HuH-7 (cell line): ENCODE measurements at regions not wholly inside any gene's neighbourhood (a gene's known extent, or its start where the extent isn't known, plus 50 kb on each side); places are given as distances from the start of the nearest gene placed in this dataset.
A peak's percentile ranks its signal among the peaks of the same experiment; 100 is the strongest.

Experiments used
- DNase-seq: peaks from one replicate; pipeline ENCODE4 v3.0.0; 2011; ENCODE audit warnings: low spot score

DNA sequence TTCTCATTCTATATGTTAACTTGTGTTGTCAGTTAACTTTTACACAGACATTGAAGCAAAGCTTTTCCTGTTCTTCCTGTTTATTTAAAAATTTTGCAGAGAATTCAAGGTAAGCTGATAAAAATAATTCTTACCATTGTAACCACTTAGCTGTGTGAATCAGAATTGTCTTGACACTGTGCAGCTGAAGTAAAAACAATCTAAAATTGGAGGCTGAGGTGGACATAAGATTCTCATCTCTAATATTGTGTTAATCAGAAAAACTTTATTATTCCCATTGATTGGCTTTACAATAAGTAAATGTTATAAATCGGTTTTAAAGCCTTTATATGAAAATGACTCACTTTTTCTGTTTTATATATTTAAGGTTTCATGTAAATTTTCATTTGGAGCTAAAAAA lies 240.3 kb upstream of the PLEKHG7 start:
- DNase-seq: no peak

DNA sequence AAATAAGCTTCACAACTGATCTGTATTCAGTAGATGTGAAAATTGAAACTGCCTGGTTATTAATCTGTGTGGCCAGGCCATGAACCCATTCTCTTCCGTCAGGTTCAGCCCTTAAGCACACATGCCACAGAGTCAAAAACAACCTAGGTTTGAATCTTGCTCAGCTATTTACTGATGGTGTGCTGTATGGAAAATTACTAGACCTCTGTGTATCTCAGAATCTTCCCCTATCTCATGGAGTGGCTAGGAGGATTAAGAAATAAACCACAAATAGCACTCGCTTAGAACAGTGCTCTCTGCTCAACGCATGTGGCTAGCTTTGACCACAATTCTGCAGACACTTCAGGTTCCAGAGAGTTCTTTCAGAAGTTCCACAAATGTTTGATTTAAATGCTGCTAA lies 240.7 kb upstream of the PLEKHG7 start:
- DNase-seq: peak; percentile 15

DNA sequence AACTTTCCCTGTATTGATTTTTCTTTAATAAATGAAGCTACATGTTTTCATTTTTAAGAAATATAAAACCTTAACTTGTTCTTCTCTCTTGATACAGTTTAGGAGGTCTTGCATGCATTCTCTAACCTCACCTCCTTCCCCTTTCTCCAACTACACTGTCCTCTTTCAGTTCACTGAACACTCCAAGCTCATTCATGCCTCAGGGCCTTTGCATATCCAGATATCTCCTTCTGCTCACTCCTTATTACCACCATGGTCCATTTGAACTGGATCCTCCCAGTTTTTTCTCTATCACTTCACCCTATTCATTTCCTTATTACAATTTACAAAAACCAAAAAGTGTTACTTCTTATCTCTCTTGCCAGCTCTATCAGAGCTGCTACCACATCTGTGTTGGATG lies 242.9 kb upstream of the PLEKHG7 start:
- DNase-seq: no peak

DNA sequence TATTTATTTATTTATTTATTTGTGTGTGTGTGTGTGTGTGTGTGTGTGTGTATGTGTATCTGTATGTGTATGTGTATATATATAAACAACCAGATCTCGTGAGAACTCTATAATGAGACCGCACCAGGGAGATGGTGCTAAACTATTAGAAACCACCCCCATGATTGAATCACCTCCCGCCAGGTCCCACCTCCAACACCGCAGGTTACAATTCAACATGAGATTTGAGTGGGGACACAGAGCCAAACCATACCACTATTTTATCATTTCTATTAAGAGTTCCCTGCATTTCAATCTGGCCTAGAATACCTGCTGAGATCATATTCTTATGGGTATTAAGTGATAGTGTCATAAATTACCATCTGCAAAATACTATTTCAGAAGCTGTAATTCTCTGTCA lies 243.8 kb upstream of the PLEKHG7 start:
- no peak for DNase-seq

DNA sequence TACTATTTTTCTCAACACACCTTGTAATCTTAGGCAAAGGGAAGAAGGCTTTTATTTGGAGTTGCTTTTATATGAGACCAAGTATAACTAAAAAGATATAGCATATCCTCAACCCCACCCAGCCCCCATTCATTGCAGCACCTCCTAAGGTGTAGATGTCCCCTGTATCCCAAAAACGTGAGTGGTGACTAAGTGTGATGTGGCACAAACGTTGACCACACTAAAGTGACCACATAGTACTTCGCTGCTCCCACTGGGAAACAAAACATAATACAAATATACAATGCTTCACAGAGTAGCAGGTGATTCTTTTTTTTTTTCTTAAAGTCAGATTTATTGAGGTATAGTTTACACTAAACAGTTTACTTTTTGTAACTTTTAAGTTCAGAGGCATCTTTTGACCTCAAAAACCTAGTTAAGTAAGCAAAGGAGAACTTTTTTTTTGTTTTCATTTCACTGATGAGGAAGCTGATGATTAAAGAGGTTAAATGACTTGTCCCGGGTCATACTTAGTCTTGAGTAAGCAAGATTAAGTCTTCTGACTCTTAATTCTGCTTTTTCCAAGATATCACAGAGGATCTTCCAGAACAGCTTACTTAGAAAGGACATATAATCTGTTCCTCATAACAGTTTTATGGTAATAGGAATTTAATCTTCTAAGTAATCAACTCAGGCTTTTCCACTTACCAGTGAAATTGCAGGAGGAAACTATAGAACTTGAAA lies 245.2 kb upstream of the PLEKHG7 start:
- DNase-seq: no peak

DNA sequence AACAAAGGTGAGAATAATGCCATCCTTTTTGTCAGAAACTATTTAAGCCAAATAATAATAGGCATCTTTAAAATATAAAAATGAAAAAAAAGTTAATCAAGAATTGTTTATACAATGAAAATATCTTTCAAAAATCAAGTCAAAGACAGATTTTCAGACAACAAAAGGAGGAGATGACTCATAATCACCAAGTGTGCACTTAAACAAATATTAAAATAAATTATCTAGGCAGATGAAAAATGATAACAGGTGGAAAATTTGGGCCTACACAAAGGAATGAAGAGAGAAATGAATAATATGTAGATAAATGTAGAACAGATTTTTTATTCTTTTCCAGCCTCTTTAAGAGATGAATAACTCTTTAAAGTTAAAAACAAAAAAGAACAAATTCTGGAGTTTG lies 250.0 kb upstream of the PLEKHG7 start:
- DNase-seq: no peak

DNA sequence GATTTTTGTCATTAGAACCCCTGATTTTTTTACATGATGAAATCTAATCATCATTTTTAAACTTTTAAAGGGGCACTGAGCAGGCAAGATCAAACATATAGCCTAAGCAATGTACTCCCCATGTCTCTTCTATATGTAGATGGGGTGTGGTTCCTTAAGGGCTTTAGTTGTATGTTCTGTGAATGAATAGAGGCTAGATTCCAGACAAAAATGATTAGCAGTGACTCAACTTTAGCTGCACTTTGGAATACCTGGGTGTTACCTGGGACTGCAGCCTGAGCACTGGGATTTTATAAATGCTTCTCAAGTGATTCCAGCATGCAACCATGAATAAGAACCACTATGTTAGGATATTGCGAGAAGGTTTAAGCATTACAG lies 256.7 kb upstream of the PLEKHG7 start:
- DNase-seq: no peak

DNA sequence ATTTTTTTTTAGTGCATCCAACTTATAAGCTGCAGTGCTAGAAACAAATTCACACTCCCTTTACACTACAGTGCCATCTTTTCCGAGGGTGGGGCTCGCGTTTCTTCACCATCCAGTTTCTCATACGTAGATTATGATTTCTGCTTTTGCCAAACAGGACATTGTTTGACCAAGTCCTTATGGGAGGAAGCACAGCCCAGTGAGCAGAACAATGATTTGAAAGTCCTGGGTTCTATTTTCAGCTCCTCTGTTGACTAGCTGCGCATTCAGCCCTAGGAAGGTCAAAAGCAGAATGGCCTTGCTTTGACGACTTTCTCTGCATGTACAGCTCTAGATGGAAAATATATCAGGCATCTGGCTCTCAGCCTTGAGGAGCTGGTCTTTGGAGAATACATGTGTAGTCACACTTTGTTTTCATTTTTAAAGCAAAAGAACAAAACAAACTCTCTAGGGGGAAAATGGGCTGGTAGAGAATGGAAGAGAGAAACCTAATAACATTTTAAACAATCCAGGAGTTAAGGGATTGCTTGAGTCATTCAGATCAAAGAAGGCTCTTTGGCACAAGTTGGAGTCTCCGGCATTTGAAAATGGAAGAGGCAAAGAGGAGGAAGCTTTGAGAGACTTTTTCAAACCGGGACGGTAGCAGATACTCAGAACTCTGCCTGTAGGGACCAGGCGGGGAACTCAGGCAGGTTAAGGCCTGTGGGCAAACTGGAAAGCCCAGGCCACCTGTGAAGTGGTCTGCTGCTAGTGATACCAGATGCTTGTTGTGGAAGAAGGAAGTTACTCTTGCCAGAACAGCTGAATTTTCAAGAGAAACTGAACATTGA lies 257.3 kb upstream of the PLEKHG7 start:
- no peak for DNase-seq

DNA sequence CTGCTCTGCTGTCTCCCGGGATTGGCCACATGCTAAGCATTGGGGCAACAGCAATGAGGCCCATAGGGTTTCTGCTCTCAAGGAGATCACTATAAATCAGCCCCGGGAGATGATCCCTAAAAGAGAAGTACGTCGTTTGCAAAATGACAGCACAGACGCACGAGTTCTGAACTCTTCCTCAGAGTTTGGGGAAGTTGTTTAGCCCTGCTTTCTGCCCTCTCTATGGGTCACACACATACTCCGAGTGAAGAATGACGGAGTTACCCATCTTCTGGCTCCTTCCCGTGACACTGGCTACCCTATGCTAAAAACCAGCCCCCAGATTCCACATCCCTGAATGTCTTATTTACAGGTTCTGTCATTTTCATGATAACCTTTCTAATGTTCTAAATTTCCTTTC lies 258.0 kb upstream of the PLEKHG7 start:
- no peak for DNase-seq

DNA sequence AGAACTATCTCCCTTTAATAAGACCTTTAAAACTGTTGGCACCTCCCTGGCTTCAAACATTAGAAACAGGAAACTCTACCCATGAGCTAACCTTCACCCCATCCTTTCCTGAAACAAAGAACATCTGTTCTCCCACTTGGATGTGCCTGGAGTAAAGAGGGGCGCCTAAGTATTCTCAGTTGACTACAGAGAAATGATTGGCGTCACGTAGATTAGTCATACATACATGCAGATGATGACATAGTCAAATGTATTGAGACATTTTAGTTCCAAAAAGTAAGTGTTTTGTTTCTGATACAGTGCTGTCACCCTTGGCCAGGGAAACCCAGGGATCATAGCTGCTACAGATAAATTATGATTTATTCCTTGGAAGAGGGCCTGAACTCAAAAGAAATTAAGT lies 260.0 kb upstream of the PLEKHG7 start:
- no peak for DNase-seq

DNA sequence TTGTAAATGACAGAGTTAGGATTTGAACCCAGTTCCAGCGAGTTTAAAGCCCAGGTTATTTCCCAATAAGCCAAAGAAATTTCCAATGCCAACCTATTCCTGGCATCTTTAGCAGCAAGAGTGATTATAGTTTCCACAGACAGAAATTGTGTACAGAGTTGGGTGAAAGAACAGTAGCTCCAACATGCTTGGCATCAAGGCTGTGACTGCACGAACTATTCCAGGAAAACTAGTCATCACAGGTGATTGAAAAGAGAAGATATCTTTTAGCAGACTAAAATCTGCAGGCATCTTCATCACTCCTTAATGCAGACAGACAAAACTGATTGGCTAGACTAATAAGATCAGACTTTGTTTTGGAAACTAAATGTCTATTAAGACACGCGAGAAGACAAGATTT lies 262.7 kb upstream of the PLEKHG7 start:
- DNase-seq: no peak

DNA sequence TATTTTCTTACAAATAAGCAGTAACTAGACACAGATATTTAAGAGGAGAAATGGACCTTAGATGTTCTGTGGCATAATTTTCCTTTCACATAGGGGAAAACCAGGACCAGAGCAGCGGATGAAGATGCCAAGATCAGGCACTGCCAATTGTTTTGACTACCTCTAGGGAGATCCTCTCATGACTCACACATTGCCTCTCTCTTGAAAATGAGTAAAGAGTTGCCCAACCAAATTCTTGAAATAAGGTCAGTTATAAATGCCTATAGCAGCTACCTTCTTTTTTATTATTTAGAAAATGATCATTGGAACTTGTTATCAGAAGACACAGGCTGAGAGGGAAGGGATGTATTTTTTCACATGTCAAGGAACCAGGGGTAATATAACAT lies 263.4 kb upstream of the PLEKHG7 start:
- DNase-seq: no peak

DNA sequence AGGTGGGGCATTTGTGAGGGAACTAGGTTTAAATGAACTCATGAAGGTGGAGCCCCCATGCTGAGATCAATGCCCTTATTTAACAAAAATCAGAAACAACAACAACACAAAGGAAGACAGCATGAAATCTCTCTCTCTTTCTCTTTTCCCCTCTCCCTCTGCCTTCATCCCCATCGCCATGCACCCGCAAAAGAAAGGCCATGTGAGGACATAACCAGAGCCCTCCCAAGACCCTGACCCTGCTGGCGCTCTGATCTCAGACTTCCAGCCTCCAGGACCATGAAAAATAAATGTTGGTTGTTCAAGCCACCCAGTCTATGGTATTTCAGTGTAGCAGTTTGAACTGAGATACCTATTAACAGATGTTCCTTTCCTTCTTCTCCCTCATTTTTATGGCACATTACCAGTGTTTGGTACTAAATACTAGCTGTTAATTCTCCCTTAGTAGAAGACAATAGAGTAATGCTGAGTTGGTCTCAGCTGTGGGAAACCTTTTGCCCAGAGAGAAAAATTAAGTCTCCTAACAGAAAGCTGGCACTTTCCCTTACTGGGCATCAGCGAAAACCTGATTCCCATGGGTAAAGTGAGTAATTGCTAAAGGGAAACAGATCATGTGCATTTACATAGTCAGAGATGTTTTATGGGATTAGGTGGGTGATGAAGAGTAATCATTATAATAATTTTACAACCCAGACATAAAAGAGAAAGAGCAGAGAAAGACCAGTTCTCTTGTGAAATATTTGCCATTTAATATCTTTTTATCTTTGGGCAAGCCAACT lies 264.0 kb upstream of the PLEKHG7 start:
- DNase-seq: no peak

DNA sequence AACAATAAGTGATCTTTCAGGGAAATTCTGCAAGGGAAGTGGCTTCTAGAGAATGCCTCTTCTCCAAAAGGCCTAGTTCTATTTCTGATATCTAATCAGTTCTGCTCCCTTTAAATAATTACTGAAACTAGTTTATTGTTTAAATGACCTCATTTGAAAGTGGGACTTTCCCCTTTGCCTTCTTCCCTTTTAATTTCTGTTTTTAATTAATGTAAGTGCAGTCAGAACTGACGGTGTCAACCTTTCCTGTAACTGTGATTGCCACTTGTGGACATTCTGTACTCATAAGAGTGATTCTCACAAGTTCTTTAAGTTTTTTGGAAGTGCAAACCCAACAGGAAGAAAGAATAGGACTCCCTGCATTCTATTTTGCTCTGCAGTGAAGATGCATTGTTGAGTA lies 265.3 kb upstream of the PLEKHG7 start:
- DNase-seq: no peak

DNA sequence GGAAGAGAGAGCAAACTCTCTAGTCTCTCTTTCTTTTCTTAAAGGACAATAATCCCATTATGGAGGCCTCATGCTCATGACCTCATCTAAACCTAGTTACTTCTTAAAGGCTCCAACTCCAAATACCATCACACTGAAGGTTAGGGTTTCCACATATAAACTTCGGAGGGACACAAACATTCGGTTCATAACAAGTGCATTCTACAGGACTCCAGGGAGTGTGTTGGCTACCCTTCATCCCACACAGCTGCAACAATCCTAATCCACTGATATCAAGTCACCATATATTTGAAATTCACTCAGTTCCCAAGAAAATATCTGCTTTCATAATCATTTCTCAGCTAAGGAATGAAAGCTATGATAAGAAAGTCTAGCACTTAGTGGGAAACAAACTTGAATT lies 265.9 kb upstream of the PLEKHG7 start:
- DNase-seq: no peak

DNA sequence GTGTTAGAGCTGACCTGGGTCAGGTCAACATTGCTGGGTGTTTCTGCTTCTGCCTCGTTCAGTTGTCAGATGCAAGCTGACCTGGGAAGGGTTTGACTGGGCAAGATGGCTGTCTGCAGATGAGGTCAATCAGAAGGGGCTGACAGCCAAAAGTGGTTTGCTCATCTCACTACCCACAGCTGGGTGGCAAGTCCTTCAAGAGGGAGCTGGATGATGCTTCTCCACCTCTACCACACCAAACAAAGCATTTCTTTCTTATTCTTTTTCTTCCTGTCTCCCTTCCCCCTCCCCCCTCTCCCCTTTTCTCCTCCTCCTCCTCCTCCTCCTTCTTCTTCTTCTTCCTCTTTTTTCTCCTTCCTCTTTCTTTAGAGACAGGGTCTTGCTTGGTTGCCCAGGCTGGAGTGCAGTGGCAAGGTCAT lies 268.2 kb upstream of the PLEKHG7 start:
- DNase-seq: no peak

DNA sequence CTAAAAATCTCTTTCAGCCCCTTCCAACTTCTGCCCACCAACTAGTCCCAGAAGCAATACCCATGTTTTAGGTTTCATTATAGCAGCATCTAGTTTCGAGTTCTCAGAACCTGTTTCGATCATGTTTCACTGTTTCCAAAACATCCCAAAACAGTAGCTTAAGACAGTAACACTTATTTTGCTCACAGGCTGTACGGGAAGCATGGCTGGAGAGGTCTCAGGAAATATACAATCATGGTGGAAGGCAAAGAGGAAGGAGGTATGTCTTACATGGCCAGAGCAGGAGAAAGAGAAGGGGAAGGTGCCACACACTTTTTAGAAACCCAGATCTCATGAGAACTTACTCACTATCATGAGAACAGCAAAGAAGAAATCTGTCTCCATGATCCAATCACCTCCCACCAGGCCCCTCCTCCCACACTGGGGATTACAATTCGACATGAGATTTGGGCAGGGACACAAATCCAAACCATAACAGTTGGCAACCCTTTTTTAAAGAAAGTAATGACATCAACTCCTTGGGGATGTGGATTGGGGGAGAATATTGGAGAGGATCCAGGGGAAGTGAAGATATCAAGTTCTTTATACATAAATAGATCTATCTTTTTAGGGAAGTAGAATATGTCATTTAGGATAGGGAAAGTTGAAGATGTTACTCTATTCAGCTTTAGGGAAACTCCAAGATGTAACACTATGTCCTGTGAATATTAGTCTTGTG lies 269.9 kb upstream of the PLEKHG7 start:
- no peak for DNase-seq

DNA sequence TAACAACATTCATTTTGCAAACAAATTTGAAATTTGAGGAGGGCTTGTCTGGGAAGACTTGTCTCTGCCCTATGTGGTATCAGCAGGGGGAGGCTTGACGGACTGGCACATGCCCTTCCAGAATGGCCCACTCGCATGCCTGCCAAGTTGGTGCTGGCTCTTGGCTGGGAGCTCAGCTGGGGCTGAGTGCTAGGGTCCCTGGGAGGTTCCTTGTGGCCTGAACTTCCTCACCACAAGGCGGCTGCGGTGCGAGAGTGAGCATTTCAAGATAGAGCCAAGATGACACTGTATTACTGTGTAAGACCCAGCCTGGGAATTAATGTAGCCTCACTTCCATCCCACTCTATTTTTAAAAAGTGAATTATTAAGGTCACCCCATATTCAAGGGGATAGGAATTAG lies 271.6 kb upstream of the PLEKHG7 start:
- DNase-seq: no peak

DNA sequence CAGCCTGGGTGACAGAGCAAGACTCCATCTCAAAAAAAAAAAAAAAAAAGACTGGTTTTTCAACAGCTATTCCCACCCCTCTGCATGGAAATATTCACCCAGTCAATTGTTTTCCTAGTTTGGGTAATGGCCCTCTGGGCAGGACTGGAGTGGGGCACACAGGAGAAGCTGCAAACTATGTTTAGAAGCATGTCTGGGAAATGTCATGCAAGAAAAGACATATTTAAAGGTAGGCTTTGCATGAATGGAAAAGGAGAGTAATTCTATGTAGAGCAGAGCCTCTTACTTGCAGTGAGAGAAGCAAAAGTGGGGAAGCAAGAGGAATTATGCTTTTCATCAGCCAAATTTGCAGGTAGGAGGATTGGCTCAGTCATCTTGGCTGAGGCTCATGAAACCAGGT lies 276.5 kb upstream of the PLEKHG7 start:
- no peak for DNase-seq

DNA sequence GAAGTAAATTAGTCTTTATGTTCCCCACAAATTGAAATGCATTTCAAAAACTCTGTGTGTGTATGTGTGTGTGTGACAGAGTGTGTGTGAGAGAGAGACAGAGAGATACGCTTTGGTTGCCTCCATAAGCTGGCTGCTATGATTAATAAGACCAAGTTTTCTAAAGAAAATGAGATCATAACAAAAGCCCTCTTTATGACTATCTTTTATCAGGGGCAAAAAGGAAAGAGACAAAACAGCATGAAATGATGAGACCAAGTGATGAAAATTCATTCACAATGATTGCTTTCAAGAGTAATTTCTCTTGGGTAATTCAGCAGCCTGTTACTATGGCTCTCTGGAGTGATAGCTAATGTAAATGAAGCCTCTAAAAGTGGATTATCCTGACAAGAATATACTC lies 277.6 kb upstream of the PLEKHG7 start:
- DNase-seq: no peak

DNA sequence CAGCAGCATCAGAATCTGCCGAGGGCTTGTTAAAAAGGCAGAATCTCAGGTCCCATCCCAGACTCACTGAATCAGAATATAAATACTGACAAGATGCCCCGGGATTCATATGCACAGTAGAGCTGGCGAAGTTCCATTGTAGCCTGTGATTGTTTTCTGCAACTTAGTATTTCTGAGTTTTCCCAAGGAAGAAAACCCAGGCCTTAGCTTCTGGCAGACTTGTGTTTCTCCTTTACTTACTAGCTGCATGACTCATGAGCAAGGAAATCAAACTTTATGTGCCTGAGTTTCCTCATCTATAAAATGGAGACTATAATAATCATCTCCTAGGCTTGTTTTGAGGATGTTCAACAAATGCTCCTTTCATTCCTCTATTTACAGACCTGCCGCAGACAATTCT lies 278.5 kb upstream of the PLEKHG7 start:
- no peak for DNase-seq

DNA sequence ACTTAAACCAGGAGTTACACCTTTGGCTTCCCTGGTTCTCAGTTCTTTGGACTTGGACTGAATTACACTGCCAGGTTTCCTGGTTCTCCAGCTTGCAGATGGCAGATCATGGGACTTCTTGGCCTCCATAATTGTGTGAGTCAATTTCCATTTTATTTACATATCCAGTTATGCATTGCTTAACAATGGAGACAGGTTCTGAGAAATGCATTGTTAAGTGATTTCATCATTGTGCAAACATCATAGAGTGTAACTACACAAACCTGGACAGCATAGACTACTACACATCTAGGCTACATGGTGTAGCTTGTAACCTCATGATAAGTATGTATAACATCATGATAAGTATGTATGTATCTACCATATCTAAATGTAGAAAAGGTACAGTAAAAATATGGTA lies 276.1 kb upstream of the BTG1 start:
- no peak for DNase-seq
